WTC11 (cell line): ENCODE measurements at regions not wholly inside any gene's neighbourhood (a gene's known extent, or its start where the extent isn't known, plus 50 kb on each side); places are given as distances from the start of the nearest gene placed in this dataset.

Experiments used
- CREB1 ChIP-seq: sonication (generic); formaldehyde crosslinking; IDR thresholded peaks from 2 replicates; pipeline ENCODE4 v1.8.0; 2023; ENCODE audit warnings: mild to moderate bottlenecking, missing genetic modification reagents
- CREM ChIP-seq: sonication (generic); formaldehyde crosslinking; IDR thresholded peaks from 2 replicates; pipeline ENCODE4 v1.8.1; 2022; ENCODE audit warnings: mild to moderate bottlenecking, missing genetic modification reagents, moderate library complexity
- NFYB ChIP-seq: sonication (generic); formaldehyde crosslinking; conservative IDR thresholded peaks from 2 replicates; pipeline ENCODE4 v1.8.0; 2022; ENCODE audit warnings: low read depth, missing genetic modification reagents
- TF ChIP-seq, protein P1 (sequence below): fragments of 200-600 bp; IDR thresholded peaks from 2 replicates; pipeline ENCODE4 v1.8.0; 2022; ENCODE audit warnings: antibody characterized with exemption
- TF ChIP-seq, protein P2 (sequence below): sonication (generic); formaldehyde crosslinking; IDR thresholded peaks from 2 replicates; pipeline ENCODE4 v1.8.1; 2022; ENCODE audit warnings: mild to moderate bottlenecking, missing genetic modification reagents, moderate library complexity, borderline replicate concordance
- TF ChIP-seq, protein P3 (sequence below): sonication (generic); formaldehyde crosslinking; IDR thresholded peaks from 2 replicates; pipeline ENCODE4 v1.8.1; 2022; ENCODE audit warnings: mild to moderate bottlenecking, moderate library complexity, missing genetic modification reagents

DNA sequence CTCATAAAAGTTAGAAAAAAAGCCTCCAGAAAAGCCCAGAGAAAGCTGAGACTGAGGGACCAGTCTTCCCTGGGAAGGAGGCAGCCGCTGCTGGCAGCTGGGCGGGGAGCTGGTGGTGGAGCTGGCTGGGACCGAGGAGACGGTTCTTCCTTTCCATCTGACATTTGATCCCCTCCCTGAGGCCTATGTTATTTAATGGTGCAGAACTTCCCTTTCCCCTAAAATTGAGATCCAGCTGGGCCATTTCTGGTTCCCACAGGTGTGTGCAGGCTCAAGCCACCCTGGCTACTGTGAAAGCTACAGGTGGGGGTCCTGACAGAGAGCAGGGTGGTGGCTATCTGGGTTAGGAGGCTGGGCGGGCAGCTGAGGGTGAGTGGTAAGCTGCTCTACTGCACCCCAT is 81.5 kb upstream of the FZD7 start:
- TF ChIP-seq NFYB (CRISPR knock-in tag) (no peak), CREM (CRISPR knock-in tag) (no peak), CREB1 (no peak)
- TF ChIP-seq, protein P1, sequence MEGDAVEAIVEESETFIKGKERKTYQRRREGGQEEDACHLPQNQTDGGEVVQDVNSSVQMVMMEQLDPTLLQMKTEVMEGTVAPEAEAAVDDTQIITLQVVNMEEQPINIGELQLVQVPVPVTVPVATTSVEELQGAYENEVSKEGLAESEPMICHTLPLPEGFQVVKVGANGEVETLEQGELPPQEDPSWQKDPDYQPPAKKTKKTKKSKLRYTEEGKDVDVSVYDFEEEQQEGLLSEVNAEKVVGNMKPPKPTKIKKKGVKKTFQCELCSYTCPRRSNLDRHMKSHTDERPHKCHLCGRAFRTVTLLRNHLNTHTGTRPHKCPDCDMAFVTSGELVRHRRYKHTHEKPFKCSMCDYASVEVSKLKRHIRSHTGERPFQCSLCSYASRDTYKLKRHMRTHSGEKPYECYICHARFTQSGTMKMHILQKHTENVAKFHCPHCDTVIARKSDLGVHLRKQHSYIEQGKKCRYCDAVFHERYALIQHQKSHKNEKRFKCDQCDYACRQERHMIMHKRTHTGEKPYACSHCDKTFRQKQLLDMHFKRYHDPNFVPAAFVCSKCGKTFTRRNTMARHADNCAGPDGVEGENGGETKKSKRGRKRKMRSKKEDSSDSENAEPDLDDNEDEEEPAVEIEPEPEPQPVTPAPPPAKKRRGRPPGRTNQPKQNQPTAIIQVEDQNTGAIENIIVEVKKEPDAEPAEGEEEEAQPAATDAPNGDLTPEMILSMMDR = no peak
- TF ChIP-seq, protein P2, sequence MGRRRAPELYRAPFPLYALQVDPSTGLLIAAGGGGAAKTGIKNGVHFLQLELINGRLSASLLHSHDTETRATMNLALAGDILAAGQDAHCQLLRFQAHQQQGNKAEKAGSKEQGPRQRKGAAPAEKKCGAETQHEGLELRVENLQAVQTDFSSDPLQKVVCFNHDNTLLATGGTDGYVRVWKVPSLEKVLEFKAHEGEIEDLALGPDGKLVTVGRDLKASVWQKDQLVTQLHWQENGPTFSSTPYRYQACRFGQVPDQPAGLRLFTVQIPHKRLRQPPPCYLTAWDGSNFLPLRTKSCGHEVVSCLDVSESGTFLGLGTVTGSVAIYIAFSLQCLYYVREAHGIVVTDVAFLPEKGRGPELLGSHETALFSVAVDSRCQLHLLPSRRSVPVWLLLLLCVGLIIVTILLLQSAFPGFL (CRISPR knock-in tag) = no peak
- TF ChIP-seq, protein P3, sequence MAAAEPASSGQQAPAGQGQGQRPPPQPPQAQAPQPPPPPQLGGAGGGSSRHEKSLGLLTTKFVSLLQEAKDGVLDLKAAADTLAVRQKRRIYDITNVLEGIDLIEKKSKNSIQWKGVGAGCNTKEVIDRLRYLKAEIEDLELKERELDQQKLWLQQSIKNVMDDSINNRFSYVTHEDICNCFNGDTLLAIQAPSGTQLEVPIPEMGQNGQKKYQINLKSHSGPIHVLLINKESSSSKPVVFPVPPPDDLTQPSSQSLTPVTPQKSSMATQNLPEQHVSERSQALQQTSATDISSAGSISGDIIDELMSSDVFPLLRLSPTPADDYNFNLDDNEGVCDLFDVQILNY (CRISPR knock-in tag) = no peak
